Progenitor cell of endocrine pancreas (in vitro differentiated cells): ENCODE measurements at regions not wholly inside any gene's neighbourhood (a gene's known extent, or its start where the extent isn't known, plus 50 kb on each side); places are given as distances from the start of the nearest gene placed in this dataset.
"Not testable (repeated sequence)": the region's sequence is repeated elsewhere in the genome, so short reads cannot be mapped to it uniquely, and the experiment has no call there.

Source experiments
- DNase-seq: peaks from one replicate; pipeline ENCODE4 v3.0.0; 2021; ENCODE audit warnings: low spot score; ENCODE audit not compliant: unreplicated experiment
- H3K27ac Mint-ChIP-seq: 2 replicates; pipeline ENCODE4 v1.8.0; 2021; ENCODE audit warnings: mild to moderate bottlenecking, moderate library complexity, mixed read lengths
- H3K27me3 Mint-ChIP-seq: 2 replicates; pipeline ENCODE4 v1.8.0; 2021; ENCODE audit warnings: mixed read lengths
- H3K36me3 Mint-ChIP-seq: 2 replicates; pipeline ENCODE4 v1.8.0; 2022; ENCODE audit warnings: mixed read lengths; ENCODE audit not compliant: insufficient read depth
- H3K4me1 Mint-ChIP-seq: 2 replicates; pipeline ENCODE4 v1.8.0; 2021; ENCODE audit warnings: low read depth, mixed read lengths
- H3K4me3 Mint-ChIP-seq: 2 replicates; pipeline ENCODE4 v1.8.0; 2021; ENCODE audit warnings: low read depth, mild to moderate bottlenecking, moderate library complexity, mixed read lengths
- H3K9me3 Mint-ChIP-seq: 2 replicates; pipeline ENCODE4 v1.8.0; 2021; ENCODE audit warnings: low read depth, mixed read lengths
- CTCF ChIP-seq: fragments of 200-600 bp; sonication (generic); IDR thresholded peaks from one replicate; pipeline ENCODE4 v1.5.0; 2021; ENCODE audit warnings: antibody characterized with exemption, mild to moderate bottlenecking; ENCODE audit not compliant: unreplicated experiment

DNA sequence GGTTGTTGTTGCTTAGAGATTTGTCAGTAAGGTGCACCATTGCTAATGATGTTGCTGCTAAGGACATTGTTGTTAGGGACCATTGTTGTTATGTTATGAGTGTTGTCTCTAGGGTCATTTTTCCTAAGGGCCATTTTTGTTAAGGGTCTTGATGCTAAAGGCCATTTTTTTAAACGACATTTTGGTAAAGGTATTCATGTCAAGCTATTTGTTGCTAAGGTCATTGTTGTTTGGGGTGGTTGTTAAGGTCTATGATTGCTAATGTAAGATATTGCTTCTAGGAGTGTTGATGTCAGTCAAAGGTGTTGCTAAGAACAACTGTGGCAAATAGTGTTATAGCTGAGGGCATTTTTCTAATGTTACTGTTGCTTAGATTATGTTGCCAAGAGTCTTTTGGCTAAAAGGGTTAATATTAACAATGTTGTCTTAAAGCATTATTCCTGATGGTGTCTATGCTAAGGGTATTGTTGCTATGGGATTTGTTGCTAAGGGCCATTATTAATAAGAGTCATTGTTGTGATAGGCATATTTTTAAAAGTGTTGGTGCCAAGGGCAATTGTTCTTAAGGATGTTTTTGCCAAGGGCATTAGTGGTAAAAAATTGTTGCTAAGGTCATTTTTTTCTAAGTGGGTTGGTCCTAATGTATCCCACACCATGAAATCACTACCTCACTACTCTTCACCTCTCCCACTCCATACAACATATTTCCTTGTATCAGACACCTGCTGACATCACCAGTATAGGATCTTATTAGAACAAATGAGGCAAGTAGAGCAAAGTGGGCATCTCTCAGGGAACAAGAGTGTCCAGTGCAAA lies 56.2 kb downstream of the SPATA31A6 start:
- H3K27me3 Mint-ChIP-seq, H3K4me3 Mint-ChIP-seq, H3K36me3 Mint-ChIP-seq, H3K4me1 Mint-ChIP-seq, H3K27ac Mint-ChIP-seq, DNase-seq, H3K9me3 Mint-ChIP-seq: not testable (repeated sequence)

DNA sequence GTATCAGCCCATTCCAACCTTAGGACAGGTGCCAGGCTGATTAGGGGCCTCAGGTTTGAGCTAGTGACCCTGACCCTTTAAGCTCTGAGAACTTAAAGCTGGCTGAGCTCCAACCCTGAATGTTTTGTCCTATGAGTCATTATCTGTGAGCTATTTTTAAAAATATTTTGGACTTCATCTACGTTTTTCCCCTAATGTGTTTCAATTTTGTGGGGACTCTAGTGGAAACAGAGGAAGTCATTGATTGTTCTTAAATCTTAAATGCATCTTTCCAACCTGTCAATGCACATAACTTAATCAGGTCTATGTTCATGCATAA lies 56.8 kb downstream of the SPATA31A6 start:
- H3K36me3 Mint-ChIP-seq, H3K27me3 Mint-ChIP-seq, H3K27ac Mint-ChIP-seq, H3K9me3 Mint-ChIP-seq, H3K4me3 Mint-ChIP-seq, DNase-seq, H3K4me1 Mint-ChIP-seq: not testable (repeated sequence)

DNA sequence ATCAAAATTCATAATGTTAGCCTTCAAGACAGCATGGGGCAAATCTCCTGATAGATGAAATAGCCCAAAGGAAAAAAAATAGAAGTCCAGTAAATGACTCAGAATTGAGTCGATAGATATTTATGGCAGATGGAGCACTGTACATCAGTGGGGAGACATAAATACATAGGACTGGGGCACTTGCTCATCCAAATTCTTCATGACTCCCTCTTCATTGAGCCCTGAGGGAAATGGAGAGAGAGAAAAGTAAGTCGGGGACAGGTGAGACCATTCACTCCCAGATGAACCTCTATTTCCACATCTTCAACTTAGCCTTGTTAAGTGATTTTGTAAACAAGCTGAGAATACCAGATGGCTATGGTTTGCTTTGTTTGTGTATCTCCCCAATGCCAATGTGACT lies 59.8 kb downstream of the SPATA31A6 start:
- not testable (repeated sequence) for DNase-seq, H3K36me3 Mint-ChIP-seq, H3K4me3 Mint-ChIP-seq, H3K4me1 Mint-ChIP-seq, H3K27me3 Mint-ChIP-seq, H3K27ac Mint-ChIP-seq, H3K9me3 Mint-ChIP-seq

- not testable (repeated sequence) for H3K4me3 Mint-ChIP-seq, H3K27ac Mint-ChIP-seq, DNase-seq, H3K27me3 Mint-ChIP-seq, H3K4me1 Mint-ChIP-seq, H3K9me3 Mint-ChIP-seq, H3K36me3 Mint-ChIP-seq
Measured at GRCh38 chr9:42243822-42244221, 60.4 kb downstream of the SPATA31A6 start.

DNA sequence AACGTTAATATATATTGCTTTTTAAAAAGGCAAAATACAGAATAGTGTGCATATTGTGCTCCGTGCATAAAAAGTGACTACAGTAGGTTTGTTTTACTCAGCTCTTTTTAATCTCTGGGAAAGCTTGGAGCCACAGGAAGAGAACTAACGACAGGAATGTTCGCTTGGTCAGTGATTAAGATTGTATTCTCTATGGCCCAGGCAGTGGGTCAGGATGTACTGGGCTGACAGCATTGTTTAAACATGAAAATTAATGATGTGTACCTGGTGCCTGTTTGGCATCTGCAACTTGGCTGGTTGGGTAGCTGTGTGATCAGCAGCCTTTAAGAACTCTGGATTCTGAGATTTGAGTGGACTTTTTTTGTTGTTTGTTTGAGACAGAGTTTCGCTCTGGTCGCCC lies 85.3 kb downstream of the SPATA31A6 start:
- not testable (repeated sequence) for H3K4me3 Mint-ChIP-seq

DNA sequence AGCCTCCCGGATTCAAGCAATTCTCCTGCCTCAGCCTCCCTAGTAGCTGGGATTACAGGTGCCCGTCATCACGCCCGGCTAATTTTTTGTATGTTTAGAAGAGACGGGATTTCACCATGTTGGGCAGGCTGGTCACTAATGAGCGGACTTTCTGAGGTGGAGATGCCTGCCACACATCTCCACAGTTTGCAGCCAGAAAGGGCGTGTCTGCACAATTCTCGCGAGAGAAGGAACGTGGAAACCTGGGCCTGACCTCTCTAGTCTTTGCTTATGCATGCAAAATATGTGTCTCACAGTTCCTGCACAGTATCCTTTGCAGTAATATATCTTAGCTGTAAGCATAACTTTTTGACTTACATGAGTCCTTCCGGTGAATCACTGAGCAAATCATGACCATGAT lies 85.7 kb downstream of the SPATA31A6 start:
- Mint-ChIP-seq H3K27ac (peak overlapping the region; percentile 2), H3K4me1 (peaks cover 14% of the 10 kb centered on the region)
- H3K36me3 Mint-ChIP-seq, DNase-seq, H3K4me3 Mint-ChIP-seq, H3K9me3 Mint-ChIP-seq, H3K27me3 Mint-ChIP-seq: not testable (repeated sequence)

More for the DNA sequence above, 85.3 kb downstream of the SPATA31A6 start:
- not testable (repeated sequence) for H3K36me3 Mint-ChIP-seq, H3K27me3 Mint-ChIP-seq, DNase-seq
- peak overlapping the region; percentile 2 for H3K27ac Mint-ChIP-seq
- H3K9me3 Mint-ChIP-seq: peaks cover 13% of the 10 kb centered on the region
- H3K4me1 Mint-ChIP-seq: peaks cover 14% of the 10 kb centered on the region

DNA sequence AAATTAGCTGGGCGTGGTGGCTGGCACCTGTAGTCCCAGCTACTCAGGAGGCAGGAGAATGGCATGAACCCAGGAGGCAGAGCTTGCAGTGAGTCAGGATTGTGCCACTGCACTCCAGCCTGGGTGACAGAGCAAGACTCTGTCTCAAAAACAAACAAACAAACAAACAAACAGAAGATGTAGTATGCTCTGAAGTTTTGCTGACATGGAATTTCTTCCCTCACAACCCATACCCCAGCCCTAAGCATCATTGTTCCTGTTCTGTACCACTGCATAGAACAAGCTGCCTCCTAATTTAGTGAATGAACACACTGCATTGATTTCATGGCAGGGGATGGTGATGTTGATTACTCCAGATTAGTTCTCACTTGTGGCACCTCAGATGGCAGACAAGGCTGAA lies 89.7 kb downstream of the SPATA31A6 start:
- DNase-seq, H3K27me3 Mint-ChIP-seq, H3K9me3 Mint-ChIP-seq, H3K4me3 Mint-ChIP-seq, H3K27ac Mint-ChIP-seq, H3K36me3 Mint-ChIP-seq: not testable (repeated sequence)
- H3K4me1 Mint-ChIP-seq: peaks cover 10% of the 10 kb centered on the region

DNA sequence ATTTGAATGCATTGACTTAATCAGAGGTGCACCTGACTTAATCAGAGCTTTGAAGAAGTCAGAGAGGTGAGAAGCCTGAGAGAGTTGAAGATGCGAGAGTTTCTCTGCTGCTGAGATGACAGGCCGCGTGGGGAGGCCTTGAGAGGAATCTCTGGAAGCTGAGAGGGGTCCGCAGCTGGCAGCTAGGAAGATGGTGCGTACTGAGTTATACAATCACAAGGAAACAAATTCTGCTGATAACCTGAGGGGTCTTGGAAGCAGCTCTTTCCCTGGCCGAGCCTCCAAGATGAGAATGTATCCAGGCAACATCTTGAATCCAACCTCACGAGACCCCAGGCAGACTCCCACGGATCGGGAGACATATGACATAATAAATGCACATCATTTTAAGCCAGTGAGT lies 91.7 kb downstream of the SPATA31A6 start:
- Mint-ChIP-seq H3K4me1 (no peaks in the 10 kb centered on the region), H3K4me3 (no peak overlapping the region), H3K36me3 (no peaks in the 10 kb centered on the region), H3K9me3 (peaks cover 3% of the 10 kb centered on the region), H3K27ac (no peak overlapping the region), H3K27me3 (peaks cover 5% of the 10 kb centered on the region)
- no peak for TF ChIP-seq CTCF
- no peak for DNase-seq

DNA sequence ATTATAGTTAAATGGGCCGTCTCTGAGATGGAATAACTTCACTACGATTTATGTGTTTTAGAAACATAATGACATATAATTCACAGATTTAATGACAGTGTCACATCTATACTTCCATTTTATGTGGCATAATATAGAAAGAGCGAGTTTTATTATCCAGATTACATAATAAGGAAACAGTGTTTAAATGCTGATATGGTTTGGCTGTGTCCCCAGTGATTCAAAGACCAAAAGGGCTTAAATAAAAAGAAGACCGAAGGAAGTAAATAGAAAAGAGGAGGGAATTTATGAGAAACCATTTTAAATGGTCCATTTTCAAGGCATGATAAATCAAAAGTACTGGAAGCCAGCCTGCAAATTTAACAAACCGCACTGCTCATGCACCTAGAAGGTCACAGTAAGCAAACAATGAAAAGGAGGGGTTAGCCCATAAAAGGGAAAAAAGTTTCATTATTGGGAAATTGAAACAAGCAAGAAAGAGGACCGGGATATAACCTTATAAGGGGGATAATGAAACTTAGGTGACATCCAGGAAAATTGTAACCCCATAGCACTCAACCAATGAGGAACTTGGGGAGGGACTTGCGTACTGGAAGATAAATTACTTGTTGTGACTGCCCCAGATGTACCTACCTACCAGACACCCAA lies 99.2 kb downstream of the SPATA31A6 start:
- not testable (repeated sequence) for H3K4me1 Mint-ChIP-seq, H3K9me3 Mint-ChIP-seq, H3K4me3 Mint-ChIP-seq, H3K27me3 Mint-ChIP-seq, H3K36me3 Mint-ChIP-seq, H3K27ac Mint-ChIP-seq, DNase-seq

DNA sequence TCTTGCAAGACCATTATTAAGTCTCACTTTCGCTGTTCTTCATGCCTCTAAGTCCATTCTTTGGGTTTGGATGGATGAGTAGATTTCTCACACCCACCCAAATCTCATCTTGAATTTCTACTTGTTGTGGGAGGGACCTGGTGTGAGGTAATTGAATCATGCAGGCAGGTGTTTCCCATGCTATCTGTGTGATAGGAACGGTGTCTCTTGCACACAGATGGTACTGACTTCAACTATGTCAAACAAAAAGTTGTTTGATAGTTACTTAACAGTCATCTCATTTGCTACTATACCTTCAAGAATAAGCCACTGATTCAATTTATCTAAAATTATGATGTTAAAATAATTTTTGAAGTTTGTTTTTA lies 99.7 kb downstream of the SPATA31A6 start:
- not testable (repeated sequence) for H3K4me3 Mint-ChIP-seq, H3K4me1 Mint-ChIP-seq, H3K36me3 Mint-ChIP-seq, H3K27me3 Mint-ChIP-seq, H3K9me3 Mint-ChIP-seq, H3K27ac Mint-ChIP-seq, DNase-seq

- H3K27ac Mint-ChIP-seq, H3K9me3 Mint-ChIP-seq, H3K4me1 Mint-ChIP-seq: not testable (repeated sequence)
Measured at GRCh38 chr9:42286145-42286845, 102.8 kb downstream of the SPATA31A6 start.

More at GRCh38 chr9:42286145-42286845, 102.8 kb downstream of the SPATA31A6 start:
- not testable (repeated sequence) for DNase-seq, H3K27me3 Mint-ChIP-seq, H3K4me3 Mint-ChIP-seq, H3K36me3 Mint-ChIP-seq
